NB4 (cell line): ENCODE measurements at regions not wholly inside any gene's neighbourhood (a gene's known extent, or its start where the extent isn't known, plus 50 kb on each side); places are given as distances from the start of the nearest gene placed in this dataset.

Experiments
- DNase-seq: peaks from one replicate; pipeline ENCODE4 v3.0.0; 2010; ENCODE audit warnings: low read depth
- H3K4me3 ChIP-seq: one replicate; pipeline ENCODE4 v1.5.1; 2011; ENCODE audit warnings: mild to moderate bottlenecking, low read depth, low read length, moderate library complexity
- CTCF ChIP-seq: IDR thresholded peaks from one replicate; pipeline ENCODE4 v1.5.1; 2012; ENCODE audit warnings: low read depth, low read length
- MAX ChIP-seq: IDR thresholded peaks from 2 replicates; pipeline ENCODE4 v1.6.1; 2011; ENCODE audit warnings: low read depth, low read length
- MYC ChIP-seq: IDR thresholded peaks from 2 replicates; pipeline ENCODE4 v1.6.1; 2011; ENCODE audit warnings: low read depth, low read length
- POLR2A ChIP-seq: IDR thresholded peaks from 2 replicates; pipeline ENCODE4 v1.6.1; 2011; ENCODE audit warnings: mild to moderate bottlenecking; ENCODE audit not compliant: insufficient read length; ENCODE audit errors: extremely low read depth

GRCh38 chr11:112752563-112752962 is 208.7 kb upstream of the NCAM1 start:
- no peak overlapping the region for H3K4me3 ChIP-seq
- DNase-seq, result no peak
- TF ChIP-seq MYC (no peak), CTCF (no peak), MAX (no peak), POLR2A (no peak)

GRCh38 chr11:112753706-112754105 is 207.5 kb upstream of the NCAM1 start:
- TF ChIP-seq MAX (no peak), CTCF (no peak), POLR2A (no peak), MYC (no peak)
- DNase-seq, result no peak
- H3K4me3 ChIP-seq, result no peak overlapping the region

- no peak overlapping the region for H3K4me3 ChIP-seq
- DNase-seq, result no peak
- TF ChIP-seq MYC, result no peak
- no peak for TF ChIP-seq CTCF
- TF ChIP-seq MAX, result no peak
- no peak for TF ChIP-seq POLR2A
Observed at GRCh38 chr11:112759418-112759817, 201.8 kb upstream of the NCAM1 start.

GRCh38 chr11:112760396-112761059 is 200.7 kb upstream of the NCAM1 start:
- no peak for DNase-seq
- no peak overlapping the region for H3K4me3 ChIP-seq
- TF ChIP-seq MYC (no peak), CTCF (no peak), MAX (no peak), POLR2A (no peak)

- no peak for TF ChIP-seq POLR2A
- no peak for TF ChIP-seq MAX
- no peak for TF ChIP-seq CTCF
- DNase-seq, result no peak
- no peak overlapping the region for H3K4me3 ChIP-seq
Observed at GRCh38 chr11:112761911-112762706, 199.1 kb upstream of the NCAM1 start.

- DNase-seq, result no peak
- H3K4me3 ChIP-seq, result no peak overlapping the region
- no peak for TF ChIP-seq MYC
- no peak for TF ChIP-seq CTCF
- no peak for TF ChIP-seq MAX
- TF ChIP-seq POLR2A, result no peak
Observed at GRCh38 chr11:112762707-112763090, 198.5 kb upstream of the NCAM1 start.
